HL-60 (cell line): ENCODE measurements at regions not wholly inside any gene's neighbourhood (a gene's known extent, or its start where the extent isn't known, plus 50 kb on each side); places are given as distances from the start of the nearest gene placed in this dataset.

ENCODE experiments used
- DNase-seq, 2 experiments: peaks; one replicate each; pipeline ENCODE4 v3.0.0-alpha.2; 2010 to 2020; ENCODE audit warnings: low read depth in 1 of 2, low spot score in 1 of 2
- H3K27ac ChIP-seq: fragments of 250-450 bp; sonication (Bioruptor Pico); replicated peaks from 2 replicates; pipeline ENCODE4 v1.5.1; 2020; ENCODE audit warnings: mild to moderate bottlenecking, moderate library complexity
- H3K27me3 ChIP-seq: fragments of 250-450 bp; sonication (Bioruptor Pico); 2 replicates; pipeline ENCODE4 v1.5.1; 2021; ENCODE audit warnings: mild to moderate bottlenecking, moderate library complexity; ENCODE audit not compliant: insufficient read depth, poor library complexity, severe bottlenecking
- H3K4me3 ChIP-seq: replicated peaks from 2 replicates; pipeline ENCODE4 v1.5.1; 2011; ENCODE audit warnings: mild to moderate bottlenecking, control low read depth, low read length; ENCODE audit not compliant: insufficient read depth
- GABPA ChIP-seq: IDR thresholded peaks from 2 replicates; pipeline ENCODE4 v1.6.1; 2012; ENCODE audit warnings: low read depth
- POLR2AphosphoS5 ChIP-seq: IDR thresholded peaks from 2 replicates; pipeline ENCODE4 v1.6.1; 2012; ENCODE audit warnings: low read depth
- REST ChIP-seq: IDR thresholded peaks from 2 replicates; pipeline ENCODE4 v1.6.1; 2012; ENCODE audit warnings: low read depth; ENCODE audit not compliant: insufficient replicate concordance
- SPI1 ChIP-seq: IDR thresholded peaks from 2 replicates; pipeline ENCODE4 v1.6.1; 2012; ENCODE audit warnings: low read depth, mild to moderate bottlenecking, borderline replicate concordance
- TF ChIP-seq, protein P1 (sequence below): IDR thresholded peaks from one replicate; pipeline ENCODE4 v1.5.1; 2011; ENCODE audit warnings: low read length, control low read depth, inconsistent platforms; ENCODE audit not compliant: insufficient read depth

DNA sequence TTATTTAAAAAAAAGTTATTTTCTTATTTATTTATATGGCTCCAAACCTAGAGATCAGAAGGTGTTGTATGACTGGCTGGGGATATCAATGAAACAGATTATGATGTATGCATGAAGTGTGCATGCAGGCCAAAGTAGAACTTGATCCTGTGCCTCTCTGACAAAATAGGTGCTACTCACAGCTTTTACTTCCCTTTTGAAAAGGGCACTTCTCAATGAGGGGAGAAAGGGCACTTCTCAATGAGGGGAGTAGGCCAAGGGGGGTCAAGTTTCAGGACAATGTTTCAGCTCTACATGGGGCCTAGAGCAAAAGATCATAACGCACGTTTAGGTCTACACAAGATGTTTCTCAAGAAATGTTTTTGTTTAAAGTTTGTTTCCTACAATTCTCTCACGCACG, 397.5 kb downstream of the ETS1 start:
- Histone ChIP-seq H3K27ac (no peak overlapping the region), H3K27me3 (no peaks in the 10 kb centered on the region), H3K4me3 (no peak overlapping the region)
- no peak for DNase-seq
- no peak for TF ChIP-seq REST
- TF ChIP-seq SPI1, result no peak
- no peak for TF ChIP-seq POLR2AphosphoS5
- TF ChIP-seq, protein P1, sequence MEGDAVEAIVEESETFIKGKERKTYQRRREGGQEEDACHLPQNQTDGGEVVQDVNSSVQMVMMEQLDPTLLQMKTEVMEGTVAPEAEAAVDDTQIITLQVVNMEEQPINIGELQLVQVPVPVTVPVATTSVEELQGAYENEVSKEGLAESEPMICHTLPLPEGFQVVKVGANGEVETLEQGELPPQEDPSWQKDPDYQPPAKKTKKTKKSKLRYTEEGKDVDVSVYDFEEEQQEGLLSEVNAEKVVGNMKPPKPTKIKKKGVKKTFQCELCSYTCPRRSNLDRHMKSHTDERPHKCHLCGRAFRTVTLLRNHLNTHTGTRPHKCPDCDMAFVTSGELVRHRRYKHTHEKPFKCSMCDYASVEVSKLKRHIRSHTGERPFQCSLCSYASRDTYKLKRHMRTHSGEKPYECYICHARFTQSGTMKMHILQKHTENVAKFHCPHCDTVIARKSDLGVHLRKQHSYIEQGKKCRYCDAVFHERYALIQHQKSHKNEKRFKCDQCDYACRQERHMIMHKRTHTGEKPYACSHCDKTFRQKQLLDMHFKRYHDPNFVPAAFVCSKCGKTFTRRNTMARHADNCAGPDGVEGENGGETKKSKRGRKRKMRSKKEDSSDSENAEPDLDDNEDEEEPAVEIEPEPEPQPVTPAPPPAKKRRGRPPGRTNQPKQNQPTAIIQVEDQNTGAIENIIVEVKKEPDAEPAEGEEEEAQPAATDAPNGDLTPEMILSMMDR, result no peak
- no peak for TF ChIP-seq GABPA

DNA sequence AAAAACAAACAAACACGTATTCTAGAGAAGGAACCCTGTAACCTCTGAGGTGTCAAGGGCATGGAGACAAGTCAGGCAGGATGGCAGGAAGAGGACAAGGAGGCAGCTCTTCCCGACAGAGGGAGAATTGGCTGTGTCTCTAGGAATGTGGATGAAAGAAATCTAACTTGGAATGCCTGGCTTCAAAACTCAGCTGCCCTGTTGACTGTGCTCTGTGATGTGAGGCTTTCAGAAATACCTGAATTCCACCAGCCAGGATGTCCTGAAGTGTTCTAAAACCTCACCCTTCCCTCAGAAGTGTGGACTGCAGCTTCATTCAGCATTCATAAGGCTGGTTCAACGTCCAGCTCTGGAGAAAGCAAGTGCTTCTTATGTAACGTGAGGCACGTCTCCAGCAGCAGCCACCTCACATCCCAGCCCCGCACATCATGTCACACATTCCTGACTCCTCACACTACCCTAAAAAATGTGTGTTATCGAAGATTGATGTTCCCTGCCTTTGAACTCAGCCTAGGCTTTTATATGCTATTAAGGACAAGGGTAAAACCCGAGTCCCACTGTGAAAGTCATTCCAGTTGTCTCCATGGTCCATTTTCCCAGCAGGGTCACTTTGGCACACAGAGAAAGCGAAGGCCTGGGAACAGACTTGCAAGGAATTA, 398.9 kb downstream of the ETS1 start:
- no peak for DNase-seq
- Histone ChIP-seq H3K27me3 (no peaks in the 10 kb centered on the region), H3K27ac (no peak overlapping the region), H3K4me3 (no peak overlapping the region)
- TF ChIP-seq POLR2AphosphoS5 (no peak), SPI1 (no peak)

DNA sequence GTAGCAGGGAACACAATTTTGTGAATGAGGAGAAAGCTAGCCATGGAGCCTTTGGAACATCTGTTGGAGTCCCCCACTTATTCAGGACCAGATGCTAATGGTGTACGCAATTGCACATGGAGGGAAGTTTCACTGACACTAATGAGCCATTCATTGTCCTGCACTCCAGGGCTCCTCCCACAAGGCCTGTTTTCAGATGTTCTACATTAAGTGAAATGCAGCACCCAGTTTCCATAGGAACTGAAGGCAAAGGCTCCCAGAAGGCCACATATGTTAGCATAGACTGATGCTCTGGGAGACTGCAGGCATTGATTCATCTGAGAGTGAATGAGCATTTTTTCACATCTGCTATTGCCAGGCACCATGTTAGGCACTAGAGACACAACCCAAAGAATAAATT, 399.5 kb downstream of the ETS1 start:
- no peak for DNase-seq
- TF ChIP-seq SPI1, result no peak
- TF ChIP-seq REST, result no peak
- no peak for TF ChIP-seq GABPA
- TF ChIP-seq POLR2AphosphoS5, result no peak
- Histone ChIP-seq H3K27ac (no peak overlapping the region), H3K4me3 (no peak overlapping the region), H3K27me3 (no peaks in the 10 kb centered on the region)

GRCh38 chr11:128187377-128187776, 400.0 kb downstream of the ETS1 start:
- no peaks in the 10 kb centered on the region for H3K27me3 ChIP-seq
- no peak for DNase-seq
- H3K4me3 ChIP-seq, result no peak overlapping the region
- TF ChIP-seq, protein P1, result no peak
- TF ChIP-seq POLR2AphosphoS5 (no peak), SPI1 (no peak), REST (no peak), GABPA (no peak)
- H3K27ac ChIP-seq, result no peak overlapping the region
